GM12892 (cell line): ENCODE measurements at regions not wholly inside any gene's neighbourhood (a gene's known extent, or its start where the extent isn't known, plus 50 kb on each side); places are given as distances from the start of the nearest gene placed in this dataset.
"Not testable (repeated sequence)": the region's sequence is repeated elsewhere in the genome, so short reads cannot be mapped to it uniquely, and the experiment has no call there.

Experiments
- DNase-seq: peaks from one replicate; pipeline ENCODE4 v3.0.0; 2011; ENCODE audit not compliant: insufficient read length
- FAIRE-seq: peaks from 2 replicates; lab custom pipeline; 2011; peaks lifted over from hg19 to GRCh38; lab: Jason Lieb, UNC
- POLR2A ChIP-seq: IDR thresholded peaks from 2 replicates; pipeline ENCODE4 v1.6.1; 2011; ENCODE audit warnings: low read depth, low read length, control low read depth
- POLR2AphosphoS5 ChIP-seq: IDR thresholded peaks from 2 replicates; pipeline ENCODE4 v1.6.1; 2011; ENCODE audit warnings: low read depth, low read length, control low read depth
- TAF1 ChIP-seq: IDR thresholded peaks from 2 replicates; pipeline ENCODE4 v1.6.1; 2011; ENCODE audit warnings: low read depth, mild to moderate bottlenecking, control low read depth, low read length, borderline replicate concordance

DNA sequence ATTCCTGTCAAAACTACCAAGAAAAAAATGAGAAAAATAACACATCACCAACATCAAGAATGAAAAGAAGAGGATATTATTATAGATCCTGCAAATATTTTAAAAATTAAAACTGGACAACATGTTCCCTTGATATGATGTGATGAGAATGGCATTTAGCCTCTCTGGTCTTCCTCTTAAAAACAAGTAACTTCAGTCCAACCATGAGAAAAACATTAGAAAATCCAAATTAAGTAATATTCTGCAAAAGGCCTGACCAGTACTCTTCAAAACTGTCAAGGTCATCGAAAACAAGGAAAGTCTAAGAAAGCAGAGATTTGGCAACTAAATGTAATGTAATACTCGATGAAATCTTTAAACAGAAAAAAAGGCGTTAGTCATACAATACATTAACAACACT lies 167.1 kb upstream of the SNX2 start:
- DNase-seq = no peak
- no peak for FAIRE-seq
- no peak for TF ChIP-seq POLR2AphosphoS5
- TF ChIP-seq POLR2A = no peak
- no peak for TF ChIP-seq TAF1

DNA sequence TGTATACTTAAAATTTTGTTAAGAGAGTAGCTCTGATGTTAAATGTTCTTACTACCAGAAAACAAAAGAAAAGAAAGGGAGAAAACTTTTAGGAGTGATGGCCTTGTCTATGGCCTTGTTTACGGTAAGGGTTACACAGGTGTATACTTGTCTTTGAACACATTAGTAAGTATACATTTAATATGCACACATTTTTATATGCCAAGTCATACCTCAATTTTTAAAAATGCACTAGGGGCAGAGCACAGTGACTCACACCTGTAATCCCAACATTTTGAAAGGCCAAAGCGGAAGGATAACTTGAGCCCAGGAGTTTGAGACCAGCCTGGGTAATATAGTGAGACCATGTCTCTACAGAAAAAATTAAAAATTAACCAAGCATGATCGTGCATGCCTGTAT lies 166.7 kb upstream of the SNX2 start:
- no peak for FAIRE-seq
- no peak for TF ChIP-seq TAF1
- TF ChIP-seq POLR2AphosphoS5 = no peak
- DNase-seq = no peak

DNA sequence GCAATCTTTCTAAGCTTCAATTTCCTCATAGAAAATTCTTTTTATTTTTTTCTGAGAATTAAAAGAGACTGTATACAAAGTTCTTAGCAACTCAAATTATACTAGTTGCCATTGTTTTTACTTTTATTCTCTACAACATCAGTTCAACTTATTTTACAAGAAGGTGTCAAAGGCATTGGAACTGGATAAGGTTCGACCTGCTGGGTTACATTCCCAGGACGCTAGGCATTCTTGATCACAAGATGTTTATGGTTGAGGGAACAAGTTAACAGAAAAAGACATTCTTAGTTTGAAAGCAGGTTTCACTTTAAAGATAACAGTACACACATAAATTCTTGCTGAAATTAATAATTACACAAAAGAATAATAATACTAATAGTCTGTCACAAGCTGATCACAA lies 163.5 kb upstream of the SNX2 start:
- no peak for DNase-seq
- TF ChIP-seq POLR2AphosphoS5 (no peak), POLR2A (no peak), TAF1 (no peak)

DNA sequence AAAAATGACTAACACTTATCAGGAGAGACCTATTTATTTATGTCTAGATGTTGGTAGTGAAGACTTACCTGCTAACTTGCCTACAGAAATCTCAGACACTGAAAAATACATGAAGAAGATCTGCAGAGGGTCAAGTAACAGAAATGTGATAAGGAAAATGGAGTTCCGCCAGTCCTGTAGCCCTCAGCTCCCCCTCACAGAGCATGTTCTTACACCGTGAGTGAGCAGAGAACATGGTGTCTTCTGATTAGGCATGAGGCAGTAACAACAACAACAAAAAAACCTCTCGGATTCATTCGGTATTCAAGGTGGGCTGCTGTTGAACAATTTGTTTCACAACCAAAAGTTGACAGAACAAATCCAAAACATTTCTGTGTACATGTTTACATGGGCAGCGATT lies 162.0 kb upstream of the SNX2 start:
- FAIRE-seq (no peak), DNase-seq (no peak)
- TF ChIP-seq POLR2AphosphoS5 (no peak), TAF1 (no peak), POLR2A (no peak)

More for the DNA sequence above, 163.5 kb upstream of the SNX2 start:
- no peak for FAIRE-seq

DNA sequence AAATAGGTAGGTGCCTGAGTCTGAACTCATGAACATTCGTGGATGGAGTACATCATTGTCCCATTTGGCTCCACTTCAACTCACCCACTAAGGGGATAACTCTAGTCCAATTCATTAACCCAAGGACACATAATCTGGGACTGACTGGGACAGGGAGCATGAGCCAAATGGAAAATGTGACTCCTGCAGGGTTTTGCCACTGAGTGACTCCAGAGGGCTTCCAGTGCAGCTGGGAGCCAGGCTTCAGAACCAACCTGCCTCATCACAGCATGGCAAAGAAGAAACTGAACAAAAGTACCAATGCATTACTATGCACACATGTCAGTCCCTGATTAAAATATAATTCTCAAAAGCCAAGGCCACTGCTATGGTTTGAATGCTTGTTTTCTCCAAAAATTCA lies 159.7 kb upstream of the SNX2 start:
- TF ChIP-seq POLR2AphosphoS5 = no peak
- TF ChIP-seq POLR2A = no peak
- no peak for TF ChIP-seq TAF1
- FAIRE-seq = no peak

DNA sequence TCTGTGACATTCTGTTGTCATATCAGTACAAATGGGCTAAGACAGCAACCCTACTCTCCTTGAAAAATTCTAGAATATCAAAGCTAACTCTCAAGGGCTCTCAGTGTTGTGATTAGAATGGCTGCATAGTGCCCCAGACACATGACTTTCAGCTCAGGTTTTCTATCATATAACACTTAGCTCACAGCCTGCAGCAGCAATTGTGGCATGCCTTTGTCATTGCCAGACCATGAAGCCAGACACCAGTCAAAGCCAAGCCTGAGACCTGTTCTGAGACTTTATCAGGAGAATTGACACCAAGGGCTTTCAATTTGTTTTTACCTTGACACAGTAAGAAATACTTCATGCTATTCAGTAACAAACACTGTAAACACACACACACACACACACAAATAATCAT lies 159.0 kb upstream of the SNX2 start:
- no peak for FAIRE-seq
- TF ChIP-seq TAF1 = no peak
- DNase-seq = no peak

More for the DNA sequence above, 159.7 kb upstream of the SNX2 start:
- DNase-seq = no peak

DNA sequence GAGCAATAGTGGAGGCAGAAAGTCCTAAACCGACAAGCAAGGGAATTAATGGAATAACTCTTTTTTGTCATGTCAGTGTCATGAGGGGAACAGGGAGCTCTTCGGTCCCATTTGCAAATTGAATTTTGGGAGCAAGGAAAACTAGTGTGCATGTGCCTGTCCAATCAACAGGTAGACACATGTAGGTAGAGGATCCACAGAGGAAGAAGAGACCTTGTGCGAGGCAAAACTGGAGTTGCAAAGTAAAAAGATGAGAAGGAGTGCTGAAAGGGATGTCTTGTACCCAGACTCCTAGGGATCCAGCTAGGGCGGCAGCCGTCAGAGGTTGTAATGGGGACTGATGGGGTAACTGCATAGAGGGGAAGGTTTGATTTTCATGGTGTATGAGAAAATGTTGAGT lies 156.8 kb upstream of the SNX2 start:
- FAIRE-seq, DNase-seq: not testable (repeated sequence)

DNA sequence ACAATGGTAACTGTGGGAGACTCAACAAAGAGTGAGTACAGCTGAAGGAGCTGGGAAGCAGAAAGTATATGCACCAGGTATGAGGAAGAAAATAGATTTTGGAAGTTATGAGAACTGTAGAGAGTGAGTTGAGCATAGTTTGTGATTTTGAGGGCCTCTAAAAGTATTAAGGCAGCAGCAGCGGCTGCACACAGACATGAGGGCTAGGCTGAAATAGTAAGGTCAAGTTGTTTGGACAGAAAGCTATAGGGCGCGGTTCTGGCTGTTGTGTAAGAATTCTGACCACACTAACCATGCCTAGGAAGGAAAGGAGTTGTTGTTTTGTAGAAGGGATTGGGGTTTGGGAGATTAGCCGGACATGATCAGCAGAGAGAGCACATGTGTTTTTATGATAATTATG lies 154.1 kb upstream of the SNX2 start:
- not testable (repeated sequence) for FAIRE-seq, DNase-seq

DNA sequence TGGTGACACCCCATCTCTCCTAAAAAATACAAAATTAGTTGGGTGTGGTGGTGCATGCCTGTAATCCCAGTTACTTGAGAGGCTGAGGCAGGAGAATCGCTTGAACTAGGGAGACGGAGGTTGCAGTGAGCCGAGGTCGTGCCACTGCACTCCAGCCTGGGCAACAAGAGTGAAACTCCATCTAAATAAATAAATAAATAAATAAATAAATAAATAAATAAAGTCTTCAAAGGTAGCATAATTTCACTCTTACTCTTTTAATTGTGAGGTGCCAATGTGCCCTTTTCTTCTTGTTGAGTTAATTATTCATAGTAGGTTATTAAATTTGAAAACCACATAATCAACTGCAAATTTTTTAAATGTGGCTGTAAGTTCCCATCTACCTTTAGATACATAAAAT lies 146.2 kb upstream of the SNX2 start:
- not testable (repeated sequence) for FAIRE-seq, DNase-seq

DNA sequence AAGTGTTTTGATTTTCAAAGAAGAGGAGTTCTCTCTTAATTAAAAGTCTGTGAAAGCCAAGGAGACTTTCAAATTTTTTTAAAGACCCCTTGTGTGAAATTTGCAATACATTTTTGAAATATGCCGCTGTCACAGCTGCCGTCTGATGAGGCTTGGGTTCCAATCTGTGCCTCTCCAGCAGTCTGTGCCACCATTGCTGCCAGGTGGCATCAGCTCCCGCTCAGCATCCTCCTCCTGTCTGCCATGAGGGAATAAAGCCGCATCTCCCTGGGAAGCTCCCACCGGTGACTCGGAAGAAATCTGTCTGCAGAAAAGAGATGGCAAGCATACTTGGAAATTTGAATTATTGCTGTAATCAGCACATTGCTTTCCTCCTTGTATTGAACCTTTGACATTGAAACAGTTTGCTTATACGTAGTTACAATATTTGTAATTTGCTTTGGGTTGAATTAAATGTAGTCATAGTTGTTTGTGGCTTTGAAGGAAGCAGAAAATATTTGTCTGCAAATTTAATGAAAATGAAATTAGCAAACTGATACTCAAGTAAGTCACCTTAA lies 145.7 kb upstream of the SNX2 start:
- FAIRE-seq (no peak), DNase-seq (no peak)
- TF ChIP-seq TAF1 (no peak), POLR2A (no peak), POLR2AphosphoS5 (no peak)

DNA sequence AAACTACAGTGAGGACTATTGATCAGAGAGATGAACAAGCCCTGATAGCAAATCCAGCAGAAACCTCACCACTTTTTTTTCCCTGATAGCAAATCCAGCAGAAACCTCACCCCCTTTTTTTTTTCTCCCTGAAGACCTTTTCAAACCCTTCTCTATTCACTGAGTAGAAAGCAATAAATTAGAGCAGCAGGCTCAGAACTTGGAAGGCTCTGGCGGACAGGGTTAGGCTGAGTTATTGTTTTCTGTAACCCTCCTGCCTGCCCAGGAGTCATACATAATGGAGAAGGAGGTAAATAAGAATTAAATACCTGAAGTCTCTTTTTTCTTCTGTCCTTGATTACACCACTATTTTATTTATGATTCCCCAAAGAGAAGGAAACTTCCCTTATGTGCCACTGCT lies 136.3 kb upstream of the SNX2 start:
- FAIRE-seq (no peak), DNase-seq (no peak)
- TF ChIP-seq POLR2A (no peak), POLR2AphosphoS5 (no peak), TAF1 (no peak)

DNA sequence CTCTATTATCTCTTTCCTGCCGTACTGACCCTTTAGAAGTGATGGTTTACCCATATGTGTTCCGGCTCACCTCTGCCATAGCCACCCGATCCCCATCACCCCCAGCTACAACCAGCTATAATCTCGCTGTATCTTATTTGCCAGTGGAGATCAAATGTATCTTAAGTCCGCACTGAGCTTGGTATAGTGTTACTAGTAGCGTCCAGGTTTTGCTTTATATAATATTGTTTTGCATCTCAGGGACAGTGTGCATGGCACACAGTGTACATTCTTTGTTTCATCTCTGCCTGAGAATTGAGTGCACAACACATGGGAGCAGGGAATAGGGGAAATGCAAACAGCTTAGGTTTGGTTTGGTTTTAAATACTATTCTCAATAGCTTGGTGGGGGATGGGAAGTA lies 135.8 kb upstream of the SNX2 start:
- DNase-seq = no peak
- no peak for FAIRE-seq
- TF ChIP-seq POLR2A (no peak), TAF1 (no peak), POLR2AphosphoS5 (no peak)

DNA sequence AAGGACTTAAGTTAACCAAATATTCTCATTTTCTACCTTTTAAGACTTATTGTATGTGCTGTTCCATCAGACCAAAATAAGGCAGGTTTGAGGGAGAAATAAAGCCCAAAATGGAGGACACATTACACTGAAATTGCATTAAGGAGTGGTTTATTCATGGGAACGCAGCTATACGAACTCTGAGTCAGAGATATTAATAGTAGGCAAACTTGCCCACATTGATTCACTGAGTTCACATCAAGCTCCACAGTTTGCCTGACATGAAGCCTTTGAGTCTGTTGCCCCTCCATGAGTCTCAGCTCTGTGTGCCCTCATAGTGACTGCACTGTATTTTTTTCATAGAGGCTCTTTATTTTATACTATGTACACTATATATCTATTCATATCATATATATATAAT lies 135.0 kb upstream of the SNX2 start:
- DNase-seq = no peak
- TF ChIP-seq POLR2A = no peak
- no peak for TF ChIP-seq POLR2AphosphoS5
- no peak for TF ChIP-seq TAF1
- no peak for FAIRE-seq
